ENCODE measurements at regions not wholly inside any gene's neighbourhood (a gene's known extent, or its start where the extent isn't known, plus 50 kb on each side); places are given as distances from the start of the nearest gene placed in this dataset.

GRCh38 chr2:236352761-236353593 is 88.8 kb upstream of the ASB18 start:
- TF ChIP-seq RAD21 (IDR thresholded peaks at IDR 0.05; ENCODE audit: low read depth) (peak; percentile 79), CTCF (IDR thresholded peaks at IDR 0.05 in 2 of 3, conservative IDR thresholded peaks at IDR 0.05 in 1 of 3; ENCODE audit: borderline replicate concordance in 1 of 3, insufficient read depth in 1 of 3, low read depth in 2 of 3, low read length in 2 of 3) (peak; percentile 70 to 92 (median 73)), POLR2A (IDR thresholded peaks at IDR 0.05; ENCODE audit: borderline replicate concordance, extremely low read depth, insufficient read depth, insufficient read length) (no peak), EZH2 (IDR thresholded peaks at IDR 0.05) (no peak), ELF1 (IDR thresholded peaks at IDR 0.05; ENCODE audit: borderline replicate concordance, low read depth) (no peak), MAX (IDR thresholded peaks at IDR 0.05) (no peak), JUND (IDR thresholded peaks at IDR 0.05) (no peak), YY1 (IDR thresholded peaks at IDR 0.05; ENCODE audit: extremely low read depth, insufficient replicate concordance, low read depth, low read length) (no peak), POLR2AphosphoS5 (IDR thresholded peaks at IDR 0.05; ENCODE audit: low read depth, low read length) (no peak)
